K562 (cell line): ENCODE measurements at regions not wholly inside any gene's neighbourhood (a gene's known extent, or its start where the extent isn't known, plus 50 kb on each side); places are given as distances from the start of the nearest gene placed in this dataset.

Experiments used
- CREB1 ChIP-seq, 2 experiments: sonication (generic) in 1 of 2; formaldehyde crosslinking in 1 of 2; IDR thresholded peaks; 2 replicates each; pipeline versions ENCODE4 v1.6.1 to v1.8.0; 2012 to 2022; ENCODE audit warnings: inconsistent platforms in 1 of 2, mild to moderate bottlenecking in 1 of 2, missing genetic modification reagents in 1 of 2, moderate library complexity in 1 of 2
- DEAF1 ChIP-seq: fragments of 450-650 bp; formaldehyde crosslinking; IDR thresholded peaks from 2 replicates; pipeline ENCODE4 v1.4.0; 2020; ENCODE audit warnings: mild to moderate bottlenecking, moderate library complexity
- ETV1 ChIP-seq: fragments of 450-650 bp; conservative IDR thresholded peaks from 2 replicates; pipeline ENCODE4 v1.6.1; 2016; ENCODE audit warnings: missing genetic modification characterization, control low read depth, low read depth, missing compliant biosample characterization
- HDGF ChIP-seq: fragments of 450-650 bp; IDR thresholded peaks from 2 replicates; pipeline ENCODE4 v1.6.1; 2016
- HLTF ChIP-seq: fragments of 450-650 bp; IDR thresholded peaks from 2 replicates; pipeline ENCODE4 v1.6.1; 2016
- SMAD2 ChIP-seq: fragments of 150-350 bp; IDR thresholded peaks from 2 replicates; pipeline ENCODE4 v1.6.1; 2014; ENCODE audit warnings: low read depth, mild to moderate bottlenecking, low read length
- SP1 ChIP-seq: sonication (generic); formaldehyde crosslinking; IDR thresholded peaks from 2 replicates; pipeline ENCODE4 v1.8.1; 2022; ENCODE audit warnings: mild to moderate bottlenecking, missing genetic modification reagents
- SREBF2 ChIP-seq: sonication (generic); formaldehyde crosslinking; IDR thresholded peaks from 2 replicates; pipeline ENCODE4 v1.4.0; 2020; ENCODE audit warnings: mild to moderate bottlenecking, missing genetic modification reagents
- TEAD4 ChIP-seq, 2 experiments: sonication (generic) in 1 of 2; formaldehyde crosslinking in 1 of 2; IDR thresholded peaks; 2 replicates each; pipeline versions ENCODE4 v1.6.1 to v1.8.0; 2012 to 2022; ENCODE audit warnings: borderline replicate concordance in 1 of 2, inconsistent platforms in 1 of 2, low read length in 1 of 2, mild to moderate bottlenecking in 1 of 2, missing genetic modification reagents in 1 of 2
- ZNF398 ChIP-seq: fragments of 250-450 bp; sonication (Bioruptor Pico); IDR thresholded peaks from 2 replicates; pipeline ENCODE4 v1.8.0; 2021; ENCODE audit warnings: moderate library complexity, mild to moderate bottlenecking, inconsistent platforms
- ZNF407 ChIP-seq: fragments of 450-650 bp; IDR thresholded peaks from 2 replicates; pipeline ENCODE4 v1.6.1; 2016; ENCODE audit warnings: low read depth
- ZNF764 ChIP-seq: fragments of 250-450 bp; sonication (Bioruptor Pico); IDR thresholded peaks from 2 replicates; pipeline ENCODE4 v1.4.0; 2020; ENCODE audit warnings: low read depth, mild to moderate bottlenecking, moderate library complexity

- TF ChIP-seq SREBF2 (CRISPR knock-in tag) (no peak), TEAD4 (IDR thresholded peaks at IDR 0.05; ENCODE audit: low read length) (no peak; the same call in 1 of the 2 replicates), TEAD4 (CRISPR knock-in tag; IDR thresholded peaks at IDR 0.05; ENCODE audit: borderline replicate concordance) (no peak), SP1 (CRISPR knock-in tag) (0 out of 2 replicates have a peak, but pooled peaks have one; percentile 27), DEAF1 (CRISPR knock-in tag) (peak; percentile 72), SMAD2 (no peak), ETV1 (tag) (peak; percentile 75), HDGF (no peak), CREB1 (IDR thresholded peaks at IDR 0.05) (no peak), CREB1 (CRISPR knock-in tag; IDR thresholded peaks at IDR 0.05) (no peak), HLTF (no peak), ZNF398 (no peak), ZNF764 (no peak), ZNF407 (no peak)
Measured at GRCh38 chr6:129774697-129775447, 64.9 kb upstream of the ARHGAP18 start (continued).
